GM15510 (cell line): ENCODE measurements at regions not wholly inside any gene's neighbourhood (a gene's known extent, or its start where the extent isn't known, plus 50 kb on each side); places are given as distances from the start of the nearest gene placed in this dataset.

Source experiments
- POLR2A ChIP-seq: IDR thresholded peaks from 3 replicates; pipeline ENCODE4 v1.6.1; 2011; ENCODE audit warnings: borderline replicate concordance; ENCODE audit not compliant: insufficient read length; ENCODE audit errors: extremely low read depth

- TF ChIP-seq POLR2A, result no peak
Measured at GRCh38 chr2:193505620-193506019, 1310.9 kb upstream of the TMEFF2 start.

- TF ChIP-seq POLR2A, result no peak
Measured at GRCh38 chr2:193502363-193503035, 1307.8 kb upstream of the TMEFF2 start.

- TF ChIP-seq POLR2A, result no peak
Measured at GRCh38 chr2:193496786-193497185, 1302.1 kb upstream of the TMEFF2 start.

GRCh38 chr2:193482557-193482956, 1287.8 kb upstream of the TMEFF2 start:
- TF ChIP-seq POLR2A, result no peak

GRCh38 chr2:193480187-193480586, 1285.5 kb upstream of the TMEFF2 start:
- TF ChIP-seq POLR2A, result no peak

GRCh38 chr2:193476171-193476800, 1281.6 kb upstream of the TMEFF2 start:
- no peak for TF ChIP-seq POLR2A

- TF ChIP-seq POLR2A, result no peak
Measured at GRCh38 chr2:193475038-193475437, 1280.3 kb upstream of the TMEFF2 start.

GRCh38 chr2:193469251-193469650, 1274.5 kb upstream of the TMEFF2 start:
- no peak for TF ChIP-seq POLR2A

GRCh38 chr2:193467276-193467987, 1272.7 kb upstream of the TMEFF2 start:
- TF ChIP-seq POLR2A, result no peak

- TF ChIP-seq POLR2A, result no peak
Measured at GRCh38 chr2:193463011-193463410, 1268.3 kb upstream of the TMEFF2 start.

GRCh38 chr2:193462411-193462810, 1267.7 kb upstream of the TMEFF2 start:
- TF ChIP-seq POLR2A, result no peak

- no peak for TF ChIP-seq POLR2A
Measured at GRCh38 chr2:193461431-193461934, 1266.8 kb upstream of the TMEFF2 start.

- TF ChIP-seq POLR2A, result no peak
Measured at GRCh38 chr2:193446967-193447366, 1252.2 kb upstream of the TMEFF2 start.

- TF ChIP-seq POLR2A, result no peak
Measured at GRCh38 chr2:193442293-193442692, 1247.6 kb upstream of the TMEFF2 start.

GRCh38 chr2:193428336-193428818, 1233.6 kb upstream of the TMEFF2 start:
- TF ChIP-seq POLR2A, result no peak
